ENCODE measurements at regions not wholly inside any gene's neighbourhood (a gene's known extent, or its start where the extent isn't known, plus 50 kb on each side); places are given as distances from the start of the nearest gene placed in this dataset.

DNA sequence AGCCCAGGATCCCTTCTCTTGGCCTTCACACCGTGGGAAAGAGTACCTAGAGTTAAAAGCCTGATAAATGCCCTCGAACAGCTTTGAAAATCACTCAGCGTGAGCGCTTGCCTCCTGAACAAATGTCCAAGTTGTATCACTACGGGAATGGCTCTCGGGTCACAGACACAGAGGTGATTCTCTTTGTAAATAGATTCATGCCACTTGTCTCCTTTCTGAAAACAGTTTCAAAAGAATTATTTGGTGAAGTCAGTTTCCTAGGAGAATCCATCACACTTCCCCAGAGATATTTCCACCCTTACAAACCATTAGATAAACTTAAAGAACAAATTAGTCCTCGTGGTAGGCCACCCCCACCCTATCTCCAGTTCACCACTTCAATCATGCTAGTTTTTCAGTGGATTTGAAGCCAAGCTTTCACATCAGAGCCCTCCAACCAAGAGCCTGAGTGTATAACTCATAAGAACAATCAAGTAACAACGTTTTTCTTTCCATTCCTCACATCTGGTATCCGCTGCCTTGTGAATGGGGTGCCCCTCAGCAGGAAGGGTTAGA is 132.9 kb downstream of the SLC30A10 start:
- intact Hi-C loops (cut with DNase I): no loop called here
- Histone ChIP-seq H3K27me3 (no peaks in the 10 kb centered on the region), H3K4me3 (replicated peaks in 1 of 3) (no peak overlapping the region), H3K4me1 (no peaks in the 10 kb centered on the region), H3K36me3 (no peaks in the 10 kb centered on the region), H3K27ac (no peak overlapping the region), H3K9me3 (no peaks in the 10 kb centered on the region)
- TF ChIP-seq POLR2A (IDR thresholded peaks at IDR 0.05): no peak
- TF ChIP-seq, protein P1, sequence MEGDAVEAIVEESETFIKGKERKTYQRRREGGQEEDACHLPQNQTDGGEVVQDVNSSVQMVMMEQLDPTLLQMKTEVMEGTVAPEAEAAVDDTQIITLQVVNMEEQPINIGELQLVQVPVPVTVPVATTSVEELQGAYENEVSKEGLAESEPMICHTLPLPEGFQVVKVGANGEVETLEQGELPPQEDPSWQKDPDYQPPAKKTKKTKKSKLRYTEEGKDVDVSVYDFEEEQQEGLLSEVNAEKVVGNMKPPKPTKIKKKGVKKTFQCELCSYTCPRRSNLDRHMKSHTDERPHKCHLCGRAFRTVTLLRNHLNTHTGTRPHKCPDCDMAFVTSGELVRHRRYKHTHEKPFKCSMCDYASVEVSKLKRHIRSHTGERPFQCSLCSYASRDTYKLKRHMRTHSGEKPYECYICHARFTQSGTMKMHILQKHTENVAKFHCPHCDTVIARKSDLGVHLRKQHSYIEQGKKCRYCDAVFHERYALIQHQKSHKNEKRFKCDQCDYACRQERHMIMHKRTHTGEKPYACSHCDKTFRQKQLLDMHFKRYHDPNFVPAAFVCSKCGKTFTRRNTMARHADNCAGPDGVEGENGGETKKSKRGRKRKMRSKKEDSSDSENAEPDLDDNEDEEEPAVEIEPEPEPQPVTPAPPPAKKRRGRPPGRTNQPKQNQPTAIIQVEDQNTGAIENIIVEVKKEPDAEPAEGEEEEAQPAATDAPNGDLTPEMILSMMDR (IDR thresholded peaks at IDR 0.05): no peak
- 52% methylated on average over 9 of the region's 9 CpGs for WGBS, 2 donors
- DNase-seq: no peak

DNA sequence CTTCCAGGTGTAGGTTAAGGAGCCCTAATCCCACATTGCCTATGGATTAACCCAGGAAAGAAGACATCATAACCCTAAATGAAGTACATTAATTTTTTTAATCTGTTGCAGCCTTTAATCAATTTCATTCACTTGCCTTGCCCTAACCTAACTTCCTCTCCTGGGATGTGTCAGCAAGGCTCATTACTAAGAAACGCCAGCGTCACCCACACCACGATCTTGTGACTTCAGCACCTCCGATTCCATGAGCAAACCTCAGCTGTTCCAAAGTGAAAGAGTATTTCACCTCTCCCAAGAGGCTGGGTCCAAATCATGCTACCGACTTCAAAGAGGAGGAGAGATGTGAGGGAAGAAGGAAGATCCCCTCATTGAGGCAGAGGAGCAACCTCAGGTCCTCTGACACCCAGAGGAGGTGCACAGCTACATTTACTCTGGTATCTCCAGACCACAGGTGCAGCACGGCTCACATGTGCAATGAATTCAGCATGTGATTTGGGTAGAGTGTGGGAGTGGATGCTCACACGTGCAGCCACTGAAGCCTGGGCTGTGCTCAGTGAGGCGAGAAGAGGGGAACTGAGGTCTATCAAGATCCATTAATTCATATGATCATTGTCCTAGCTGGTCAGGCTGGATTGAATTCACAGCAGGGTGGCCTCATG is 134.1 kb downstream of the SLC30A10 start:
- TF ChIP-seq POLR2A (IDR thresholded peaks at IDR 0.05): no peak
- TF ChIP-seq, protein P1 (IDR thresholded peaks at IDR 0.05): no peak
- WGBS, 2 donors: 70 to 74% methylated on average over 8 of the region's 8 CpGs

DNA sequence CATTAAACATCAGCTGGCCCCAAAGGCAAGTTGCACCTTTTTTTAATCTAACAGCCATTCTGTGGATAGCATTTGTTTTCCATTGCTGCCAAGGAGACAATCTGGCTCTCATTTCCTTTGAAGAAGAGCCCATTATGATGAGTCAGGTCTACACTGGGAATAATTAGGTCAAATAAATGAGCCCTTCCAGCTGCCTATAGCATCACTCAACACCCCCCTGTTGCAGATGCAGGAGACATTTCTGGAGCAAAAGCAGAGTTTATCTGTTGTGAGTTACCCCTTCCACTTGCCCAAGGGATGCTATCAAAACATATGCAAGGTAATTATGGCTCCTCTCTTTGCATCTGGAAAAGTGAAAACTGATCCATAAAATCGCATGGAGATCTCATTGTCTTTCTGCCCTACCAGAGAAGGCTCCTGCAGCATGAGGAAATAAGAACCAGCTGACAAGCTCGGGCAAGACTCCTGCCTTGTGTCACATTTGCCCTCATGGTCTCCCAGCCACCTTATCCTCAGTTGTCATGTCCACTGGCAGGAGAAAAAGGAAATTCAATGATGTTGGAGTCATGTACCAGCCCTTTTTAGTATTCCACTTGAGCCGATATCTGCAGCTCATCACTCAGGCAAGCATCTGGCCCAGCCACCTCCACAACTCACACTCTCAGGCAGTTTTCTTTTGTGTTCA is 135.9 kb downstream of the SLC30A10 start:
- Histone ChIP-seq H3K27ac (no peak overlapping the region), H3K36me3 (no peaks in the 10 kb centered on the region), H3K4me3 (replicated peaks in 1 of 3) (no peak overlapping the region), H3K27me3 (no peaks in the 10 kb centered on the region), H3K9me3 (no peaks in the 10 kb centered on the region), H3K4me1 (no peaks in the 10 kb centered on the region)
- no peak for DNase-seq
- intact Hi-C loops (cut with DNase I): no loop called here
- TF ChIP-seq POLR2A (IDR thresholded peaks at IDR 0.05): no peak
- TF ChIP-seq, protein P1 (IDR thresholded peaks at IDR 0.05): no peak
- WGBS, 2 donors: 81 to 83% methylated on average over 3 of the region's 3 CpGs

More for the DNA sequence above, 134.1 kb downstream of the SLC30A10 start:
- H3K4me1 ChIP-seq: no peaks in the 10 kb centered on the region
- no peak overlapping the region for H3K4me3 ChIP-seq (replicated peaks in 1 of 3)
- no peaks in the 10 kb centered on the region for H3K36me3 ChIP-seq
- no peaks in the 10 kb centered on the region for H3K9me3 ChIP-seq
- no peaks in the 10 kb centered on the region for H3K27me3 ChIP-seq
- H3K27ac ChIP-seq: no peak overlapping the region
- no peak for DNase-seq
- intact Hi-C loops (cut with DNase I): no loop called here

DNA sequence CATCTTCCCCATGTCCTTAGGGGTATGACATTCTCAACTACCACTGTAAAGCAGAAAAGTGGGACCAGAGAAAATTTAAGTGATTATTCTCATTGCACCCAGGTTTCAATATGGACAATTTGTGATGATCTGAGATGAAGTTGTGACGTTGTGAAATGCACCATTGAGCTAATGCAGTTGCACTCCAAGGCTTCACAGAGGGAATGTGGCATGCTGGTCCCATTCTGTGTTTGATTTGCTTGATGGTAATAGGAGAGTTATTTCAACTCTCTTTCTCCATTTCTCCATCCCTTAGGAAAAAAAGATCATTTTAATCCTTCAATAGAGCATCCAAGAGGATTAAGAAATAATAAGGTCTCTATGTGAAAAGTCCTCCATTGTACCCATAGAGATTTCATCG is 136.6 kb downstream of the SLC30A10 start:
- no peak for DNase-seq
- no peak overlapping the region for H3K27ac ChIP-seq
- intact Hi-C loops (cut with DNase I): no loop called here

More for the DNA sequence above, 136.6 kb downstream of the SLC30A10 start:
- Histone ChIP-seq H3K4me3 (replicated peaks in 1 of 3) (no peak overlapping the region), H3K9me3 (no peaks in the 10 kb centered on the region), H3K27me3 (no peaks in the 10 kb centered on the region), H3K36me3 (no peaks in the 10 kb centered on the region), H3K4me1 (no peaks in the 10 kb centered on the region)
- TF ChIP-seq, protein P1 (IDR thresholded peaks at IDR 0.05): no peak
- no peak for TF ChIP-seq POLR2A (IDR thresholded peaks at IDR 0.05)
- 83 to 90% methylated on average over 2 of the region's 2 CpGs for WGBS, 2 donors

Measured in thyroid gland (tissue), 4 donors.